HEK293T (cell line): ENCODE measurements at regions not wholly inside any gene's neighbourhood (a gene's known extent, or its start where the extent isn't known, plus 50 kb on each side); places are given as distances from the start of the nearest gene placed in this dataset.

Experiments
- ARNT ChIP-seq: fragments of 450-650 bp; IDR thresholded peaks from 2 replicates; pipeline ENCODE4 v1.6.1; 2017; ENCODE audit warnings: mild to moderate bottlenecking
- ELF4 ChIP-seq: fragments of 450-650 bp; IDR thresholded peaks from 2 replicates; pipeline ENCODE4 v1.6.1; 2017; ENCODE audit warnings: antibody characterized with exemption
- FOXK2 ChIP-seq: fragments of 450-650 bp; IDR thresholded peaks from 2 replicates; pipeline ENCODE4 v1.6.1; 2016; ENCODE audit warnings: mild to moderate bottlenecking
- FOXM1 ChIP-seq: fragments of 450-650 bp; IDR thresholded peaks from 2 replicates; pipeline ENCODE4 v1.6.1; 2017; ENCODE audit warnings: mild to moderate bottlenecking, borderline replicate concordance
- HDGF ChIP-seq: fragments of 450-650 bp; IDR thresholded peaks from 2 replicates; pipeline ENCODE4 v1.6.1; 2017; ENCODE audit warnings: antibody characterized with exemption, borderline replicate concordance
- L3MBTL2 ChIP-seq: fragments of 450-650 bp; conservative IDR thresholded peaks from 2 replicates; pipeline ENCODE4 v1.6.1; 2016; ENCODE audit warnings: mild to moderate bottlenecking
- LEF1 ChIP-seq: fragments of 450-650 bp; IDR thresholded peaks from 2 replicates; pipeline ENCODE4 v1.6.1; 2017; ENCODE audit warnings: mild to moderate bottlenecking, borderline replicate concordance
- SP1 ChIP-seq: fragments of 450-650 bp; IDR thresholded peaks from 2 replicates; pipeline ENCODE4 v1.6.1; 2017
- SUZ12 ChIP-seq: fragments of 450-650 bp; IDR thresholded peaks from 2 replicates; pipeline ENCODE4 v1.6.1; 2016; ENCODE audit warnings: mild to moderate bottlenecking
- TARDBP ChIP-seq: fragments of 450-650 bp; IDR thresholded peaks from 2 replicates; pipeline ENCODE4 v1.6.1; 2016

DNA sequence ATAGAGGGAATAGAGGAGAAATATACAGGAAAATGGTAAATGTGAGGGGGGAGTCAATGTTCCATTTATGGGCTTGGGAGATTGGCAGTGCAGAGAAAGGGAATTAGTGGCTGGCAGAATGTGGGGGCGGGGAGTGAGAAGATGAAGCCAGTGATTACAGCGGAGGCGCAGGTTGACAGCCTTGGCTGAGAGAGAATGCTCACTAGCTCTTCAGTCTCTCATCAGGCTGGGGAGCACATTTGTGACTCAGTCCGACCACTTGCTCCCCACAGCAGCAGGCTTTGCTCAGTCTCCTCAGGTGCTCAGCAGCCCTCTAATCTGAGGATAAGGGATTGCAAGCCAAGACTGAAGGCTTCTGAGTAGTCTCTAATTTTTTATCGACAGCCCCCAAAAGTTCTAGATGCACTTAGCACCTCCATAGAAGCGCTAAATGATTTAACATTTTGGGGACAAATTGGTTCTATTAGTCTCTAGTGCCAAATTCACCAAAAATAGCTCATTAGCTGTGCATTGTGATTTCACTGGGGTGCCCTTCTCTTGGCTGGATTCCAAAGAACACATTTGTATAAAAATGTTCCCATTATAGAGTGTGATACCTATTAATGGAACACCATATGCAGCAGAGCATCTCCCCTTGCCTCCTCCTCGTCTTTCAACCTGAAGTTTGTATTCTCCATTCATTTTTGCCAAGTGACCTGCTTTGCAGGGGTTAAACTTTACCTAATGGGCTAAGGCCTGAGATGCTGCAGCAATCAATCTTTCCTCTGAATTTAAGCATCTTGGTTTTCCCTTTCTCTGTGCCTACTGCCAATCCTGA, 191.8 kb downstream of the ZNF326 start:
- TF ChIP-seq ARNT (no peak), ELF4 (no peak), L3MBTL2 (no peak), SP1 (no peak), LEF1 (no peak), FOXM1 (no peak), SUZ12 (no peak), TARDBP (no peak), FOXK2 (no peak), HDGF (no peak)
